IPS-18c (cell line): ENCODE measurements at regions not wholly inside any gene's neighbourhood (a gene's known extent, or its start where the extent isn't known, plus 50 kb on each side); places are given as distances from the start of the nearest gene placed in this dataset.

Experiments
- H3K4me3 ChIP-seq: 2 replicates; pipeline ENCODE4 v1.7.0; 2013; ENCODE audit warnings: low read depth, mild to moderate bottlenecking, low read length, moderate library complexity; ENCODE audit not compliant: insufficient read depth
- H3K9me3 ChIP-seq: one replicate; pipeline ENCODE4 v1.6.1; 2013; ENCODE audit warnings: mild to moderate bottlenecking, low read length, moderate library complexity; ENCODE audit not compliant: control insufficient read depth, insufficient read depth

- Histone ChIP-seq H3K9me3 (no peaks in the 10 kb centered on the region), H3K4me3 (no peak overlapping the region)
Measured at GRCh38 chr18:2313332-2313731, 258.0 kb downstream of the METTL4 start.

- no peaks in the 10 kb centered on the region for H3K9me3 ChIP-seq
- no peak overlapping the region for H3K4me3 ChIP-seq
Measured at GRCh38 chr18:2316082-2316750, 255.1 kb downstream of the METTL4 start.

- Histone ChIP-seq H3K4me3 (no peak overlapping the region), H3K9me3 (no peaks in the 10 kb centered on the region)
Measured at GRCh38 chr18:2316751-2317696, 254.3 kb downstream of the METTL4 start.

GRCh38 chr18:2324459-2324858 is 246.8 kb downstream of the METTL4 start:
- Histone ChIP-seq H3K4me3 (no peak overlapping the region), H3K9me3 (no peaks in the 10 kb centered on the region)

- H3K9me3 ChIP-seq = no peaks in the 10 kb centered on the region
- no peak overlapping the region for H3K4me3 ChIP-seq
Measured at GRCh38 chr18:2325308-2325849, 245.9 kb downstream of the METTL4 start.

- H3K9me3 ChIP-seq = no peaks in the 10 kb centered on the region
- no peak overlapping the region for H3K4me3 ChIP-seq
Measured at GRCh38 chr18:2325933-2326332, 245.4 kb downstream of the METTL4 start.

GRCh38 chr18:2326999-2327398 is 244.3 kb downstream of the METTL4 start:
- no peaks in the 10 kb centered on the region for H3K9me3 ChIP-seq
- H3K4me3 ChIP-seq = no peak overlapping the region

GRCh38 chr18:2330764-2331163 is 240.5 kb downstream of the METTL4 start:
- no peaks in the 10 kb centered on the region for H3K9me3 ChIP-seq

GRCh38 chr18:2331491-2331890 is 239.8 kb downstream of the METTL4 start:
- H3K4me3 ChIP-seq = no peak overlapping the region
- no peaks in the 10 kb centered on the region for H3K9me3 ChIP-seq

More at GRCh38 chr18:2330764-2331163, 240.5 kb downstream of the METTL4 start:
- H3K4me3 ChIP-seq = no peak overlapping the region

- Histone ChIP-seq H3K4me3 (no peak overlapping the region), H3K9me3 (no peaks in the 10 kb centered on the region)
Measured at GRCh38 chr18:2336690-2337392, 234.5 kb downstream of the METTL4 start.

- Histone ChIP-seq H3K4me3 (no peak overlapping the region), H3K9me3 (no peaks in the 10 kb centered on the region)
Measured at GRCh38 chr18:2337552-2338141, 233.7 kb downstream of the METTL4 start.

- H3K4me3 ChIP-seq = no peak overlapping the region
- no peaks in the 10 kb centered on the region for H3K9me3 ChIP-seq
Measured at GRCh38 chr18:2338601-2339000, 232.7 kb downstream of the METTL4 start.

- H3K4me3 ChIP-seq = no peak overlapping the region
- H3K9me3 ChIP-seq = no peaks in the 10 kb centered on the region
Measured at GRCh38 chr18:2340335-2340734, 231.0 kb downstream of the METTL4 start.

- Histone ChIP-seq H3K4me3 (no peak overlapping the region), H3K9me3 (no peaks in the 10 kb centered on the region)
Measured at GRCh38 chr18:2348003-2348402, 223.3 kb downstream of the METTL4 start.

GRCh38 chr18:2351126-2351850 is 220.0 kb downstream of the METTL4 start:
- no peaks in the 10 kb centered on the region for H3K9me3 ChIP-seq
- H3K4me3 ChIP-seq = no peak overlapping the region

- no peak overlapping the region for H3K4me3 ChIP-seq
- H3K9me3 ChIP-seq = no peaks in the 10 kb centered on the region
Measured at GRCh38 chr18:2354292-2354691, 217.0 kb downstream of the METTL4 start.
